HepG2 (cell line): ENCODE measurements at regions not wholly inside any gene's neighbourhood (a gene's known extent, or its start where the extent isn't known, plus 50 kb on each side); places are given as distances from the start of the nearest gene placed in this dataset.
A peak's percentile ranks its signal among the peaks of the same experiment; 100 is the strongest.

Experiments used
- EHMT2 ChIP-seq: fragments of 200-600 bp; sonication (generic); IDR thresholded peaks from 2 replicates; pipeline ENCODE4 v1.7.0; 2017; ENCODE audit warnings: antibody characterized with exemption, low read depth, low read length, borderline replicate concordance
- EP300 ChIP-seq, 3 experiments: sonication (generic) in 1 of 3; formaldehyde crosslinking in 1 of 3; IDR thresholded peaks; 2 replicates each; pipeline versions ENCODE4 v1.5.1 to v1.6.1; 2011 to 2020; ENCODE audit warnings: low read depth in 2 of 3, low read length in 2 of 3, borderline replicate concordance in 1 of 3, improper control_type of control experiment in 1 of 3, mild to moderate bottlenecking in 1 of 3, missing genetic modification reagents in 1 of 3, moderate library complexity in 1 of 3
- GATAD2A ChIP-seq: IDR thresholded peaks from 2 replicates; pipeline ENCODE4 v1.6.1; 2016
- HDAC2 ChIP-seq: sonication (generic); formaldehyde crosslinking; IDR thresholded peaks from 2 replicates; pipeline ENCODE4 v1.4.0; 2020; ENCODE audit warnings: missing genetic modification reagents
- HMG20A ChIP-seq: IDR thresholded peaks from 2 replicates; pipeline ENCODE4 v1.6.1; 2016; ENCODE audit warnings: borderline replicate concordance
- HNF4G ChIP-seq, 2 experiments: sonication (generic) in 1 of 2; formaldehyde crosslinking in 1 of 2; IDR thresholded peaks; 2 replicates each; pipeline versions ENCODE4 v1.4.0 to v1.6.1; 2011 to 2020; ENCODE audit warnings: borderline replicate concordance in 2 of 2, low read depth in 2 of 2, mild to moderate bottlenecking in 2 of 2, low read length in 1 of 2, missing genetic modification reagents in 1 of 2, moderate library complexity in 1 of 2
- NFE2 ChIP-seq: sonication (generic); formaldehyde crosslinking; IDR thresholded peaks from 2 replicates; pipeline ENCODE4 v1.4.0; 2020; ENCODE audit warnings: missing genetic modification reagents
- RXRB ChIP-seq: IDR thresholded peaks from 2 replicates; pipeline ENCODE4 v1.6.1; 2016; ENCODE audit warnings: borderline replicate concordance, missing genetic modification reagents, missing compliant biosample characterization
- SIX1 ChIP-seq: sonication (generic); formaldehyde crosslinking; IDR thresholded peaks from 2 replicates; pipeline ENCODE4 v1.4.0; 2020; ENCODE audit warnings: missing genetic modification reagents, borderline replicate concordance
- SUZ12 ChIP-seq: fragments of 150-350 bp; IDR thresholded peaks from 2 replicates; pipeline ENCODE4 v1.6.1; 2014; ENCODE audit warnings: low read depth, low read length
- TGIF2 ChIP-seq: IDR thresholded peaks from 2 replicates; pipeline ENCODE4 v1.6.1; 2016; ENCODE audit warnings: control low read depth, missing compliant biosample characterization
- ZBTB7B ChIP-seq: sonication (generic); formaldehyde crosslinking; IDR thresholded peaks from 2 replicates; pipeline ENCODE4 v1.4.0; 2020; ENCODE audit warnings: missing genetic modification reagents
- ZNF263 ChIP-seq: sonication (generic); formaldehyde crosslinking; IDR thresholded peaks from 2 replicates; pipeline ENCODE4 v1.4.0; 2020; ENCODE audit warnings: missing genetic modification reagents
- ZNF3 ChIP-seq: IDR thresholded peaks from 2 replicates; pipeline ENCODE4 v1.7.0; 2017; ENCODE audit warnings: inconsistent platforms
- TF ChIP-seq, protein P1 (sequence below): sonication (generic); formaldehyde crosslinking; IDR thresholded peaks from 2 replicates; pipeline ENCODE4 v1.8.1; 2022; ENCODE audit warnings: mild to moderate bottlenecking, missing genetic modification reagents
- TF ChIP-seq, protein P2 (sequence below): sonication (generic); formaldehyde crosslinking; IDR thresholded peaks from 2 replicates; pipeline ENCODE4 v1.9.0; 2022; ENCODE audit warnings: low read depth, missing genetic modification reagents
- TF ChIP-seq, protein P3 (sequence below): sonication (generic); formaldehyde crosslinking; IDR thresholded peaks from 2 replicates; pipeline ENCODE4 v1.4.0; 2020; ENCODE audit warnings: low read depth, mild to moderate bottlenecking, missing genetic modification reagents
- TF ChIP-seq, protein P4 (sequence below): IDR thresholded peaks from 2 replicates; pipeline ENCODE4 v1.6.1; 2018; ENCODE audit warnings: missing genetic modification reagents, mild to moderate bottlenecking, missing compliant biosample characterization
- TF ChIP-seq, protein P5 (sequence below): sonication (generic); formaldehyde crosslinking; IDR thresholded peaks from 2 replicates; pipeline ENCODE4 v1.4.0; 2020; ENCODE audit warnings: missing genetic modification reagents
- TF ChIP-seq, protein P6 (sequence below): sonication (generic); formaldehyde crosslinking; IDR thresholded peaks from 2 replicates; pipeline ENCODE4 v1.8.0; 2023; ENCODE audit warnings: mild to moderate bottlenecking, missing genetic modification reagents

DNA sequence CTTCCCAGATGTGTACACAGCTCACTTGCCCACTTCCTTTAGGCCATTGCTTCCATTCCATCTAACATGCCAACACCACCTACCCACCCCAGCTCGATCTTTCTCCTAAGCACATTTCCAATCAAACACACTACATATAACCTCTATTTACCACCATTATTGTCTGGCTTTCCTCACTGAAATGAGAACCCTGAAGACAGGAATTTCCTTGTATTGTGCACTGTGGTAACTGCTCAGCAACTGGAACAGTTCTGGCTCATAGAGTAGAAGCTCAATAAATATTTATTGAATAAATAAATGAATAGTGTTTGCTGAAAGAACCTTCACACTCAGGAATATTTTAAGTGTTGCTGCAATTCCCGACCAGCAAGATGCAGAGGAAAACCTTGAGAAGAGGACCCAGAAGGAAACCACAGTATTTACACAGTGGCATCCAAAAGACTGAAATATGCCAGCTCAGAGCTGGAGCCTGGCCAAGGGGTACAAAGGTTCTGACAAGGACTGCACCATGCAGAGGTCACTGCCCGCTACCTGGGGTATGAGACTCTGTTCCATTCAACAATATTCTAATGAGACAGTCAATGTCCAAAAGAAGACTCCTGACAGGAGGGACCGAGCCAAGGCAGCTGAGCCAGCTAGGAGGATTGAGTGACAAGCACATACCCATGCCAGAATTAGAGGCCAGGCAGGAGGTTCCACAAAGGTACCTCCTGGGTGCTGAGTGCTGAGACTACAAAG, 168.8 kb downstream of the NUP210 start (continued):
- TF ChIP-seq, protein P1, sequence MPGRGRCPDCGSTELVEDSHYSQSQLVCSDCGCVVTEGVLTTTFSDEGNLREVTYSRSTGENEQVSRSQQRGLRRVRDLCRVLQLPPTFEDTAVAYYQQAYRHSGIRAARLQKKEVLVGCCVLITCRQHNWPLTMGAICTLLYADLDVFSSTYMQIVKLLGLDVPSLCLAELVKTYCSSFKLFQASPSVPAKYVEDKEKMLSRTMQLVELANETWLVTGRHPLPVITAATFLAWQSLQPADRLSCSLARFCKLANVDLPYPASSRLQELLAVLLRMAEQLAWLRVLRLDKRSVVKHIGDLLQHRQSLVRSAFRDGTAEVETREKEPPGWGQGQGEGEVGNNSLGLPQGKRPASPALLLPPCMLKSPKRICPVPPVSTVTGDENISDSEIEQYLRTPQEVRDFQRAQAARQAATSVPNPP (CRISPR knock-in tag): no peak
- TF ChIP-seq, protein P2, sequence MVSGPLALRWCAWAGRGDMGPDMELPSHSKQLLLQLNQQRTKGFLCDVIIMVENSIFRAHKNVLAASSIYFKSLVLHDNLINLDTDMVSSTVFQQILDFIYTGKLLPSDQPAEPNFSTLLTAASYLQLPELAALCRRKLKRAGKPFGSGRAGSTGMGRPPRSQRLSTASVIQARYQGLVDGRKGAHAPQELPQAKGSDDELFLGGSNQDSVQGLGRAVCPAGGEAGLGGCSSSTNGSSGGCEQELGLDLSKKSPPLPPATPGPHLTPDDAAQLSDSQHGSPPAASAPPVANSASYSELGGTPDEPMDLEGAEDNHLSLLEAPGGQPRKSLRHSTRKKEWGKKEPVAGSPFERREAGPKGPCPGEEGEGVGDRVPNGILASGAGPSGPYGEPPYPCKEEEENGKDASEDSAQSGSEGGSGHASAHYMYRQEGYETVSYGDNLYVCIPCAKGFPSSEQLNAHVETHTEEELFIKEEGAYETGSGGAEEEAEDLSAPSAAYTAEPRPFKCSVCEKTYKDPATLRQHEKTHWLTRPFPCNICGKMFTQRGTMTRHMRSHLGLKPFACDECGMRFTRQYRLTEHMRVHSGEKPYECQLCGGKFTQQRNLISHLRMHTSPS: peak; percentile 91
- TF ChIP-seq HNF4G (IDR thresholded peaks at IDR 0.05; ENCODE audit: borderline replicate concordance, low read depth, low read length): peak; percentile 69; the same call in 1 of the 2 replicates
- no peak for TF ChIP-seq HNF4G (CRISPR knock-in tag; IDR thresholded peaks at IDR 0.05; ENCODE audit: borderline replicate concordance, low read depth)
- peak; percentile 95 for TF ChIP-seq EHMT2
- 0 out of 2 replicates have a peak, but pooled peaks have one; percentile 12 for TF ChIP-seq ZBTB7B (CRISPR knock-in tag)
- TF ChIP-seq TGIF2 (CRISPR knock-in tag): no peak
- TF ChIP-seq ZNF3: no peak
- TF ChIP-seq HDAC2: peak; percentile 50; the same call in 1 of the 2 replicates
- TF ChIP-seq, protein P3, sequence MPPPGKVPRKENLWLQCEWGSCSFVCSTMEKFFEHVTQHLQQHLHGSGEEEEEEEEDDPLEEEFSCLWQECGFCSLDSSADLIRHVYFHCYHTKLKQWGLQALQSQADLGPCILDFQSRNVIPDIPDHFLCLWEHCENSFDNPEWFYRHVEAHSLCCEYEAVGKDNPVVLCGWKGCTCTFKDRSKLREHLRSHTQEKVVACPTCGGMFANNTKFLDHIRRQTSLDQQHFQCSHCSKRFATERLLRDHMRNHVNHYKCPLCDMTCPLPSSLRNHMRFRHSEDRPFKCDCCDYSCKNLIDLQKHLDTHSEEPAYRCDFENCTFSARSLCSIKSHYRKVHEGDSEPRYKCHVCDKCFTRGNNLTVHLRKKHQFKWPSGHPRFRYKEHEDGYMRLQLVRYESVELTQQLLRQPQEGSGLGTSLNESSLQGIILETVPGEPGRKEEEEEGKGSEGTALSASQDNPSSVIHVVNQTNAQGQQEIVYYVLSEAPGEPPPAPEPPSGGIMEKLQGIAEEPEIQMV (CRISPR knock-in tag): peak; percentile 99
- peak; percentile 29; the same call in 1 of the 2 replicates for TF ChIP-seq HMG20A (CRISPR knock-in tag)
- TF ChIP-seq SUZ12: no peak
- TF ChIP-seq, protein P4, sequence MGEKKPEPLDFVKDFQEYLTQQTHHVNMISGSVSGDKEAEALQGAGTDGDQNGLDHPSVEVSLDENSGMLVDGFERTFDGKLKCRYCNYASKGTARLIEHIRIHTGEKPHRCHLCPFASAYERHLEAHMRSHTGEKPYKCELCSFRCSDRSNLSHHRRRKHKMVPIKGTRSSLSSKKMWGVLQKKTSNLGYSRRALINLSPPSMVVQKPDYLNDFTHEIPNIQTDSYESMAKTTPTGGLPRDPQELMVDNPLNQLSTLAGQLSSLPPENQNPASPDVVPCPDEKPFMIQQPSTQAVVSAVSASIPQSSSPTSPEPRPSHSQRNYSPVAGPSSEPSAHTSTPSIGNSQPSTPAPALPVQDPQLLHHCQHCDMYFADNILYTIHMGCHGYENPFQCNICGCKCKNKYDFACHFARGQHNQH (CRISPR knock-in tag): 0 out of 2 replicates have a peak, but pooled peaks have one; percentile 28
- TF ChIP-seq GATAD2A (CRISPR knock-in tag): peak; percentile 75
- peak; percentile 72; the same call in 1 of the 2 replicates for TF ChIP-seq RXRB (CRISPR knock-in tag)
- peak in 1 of 2 experiments; percentile 65; a peak in 2 of 4 replicates for TF ChIP-seq EP300 (IDR thresholded peaks at IDR 0.05; ENCODE audit: low read depth in 2 of 2, low read length in 2 of 2)
- TF ChIP-seq EP300 (CRISPR knock-in tag; IDR thresholded peaks at IDR 0.05; ENCODE audit: borderline replicate concordance): no peak
- TF ChIP-seq, protein P5, sequence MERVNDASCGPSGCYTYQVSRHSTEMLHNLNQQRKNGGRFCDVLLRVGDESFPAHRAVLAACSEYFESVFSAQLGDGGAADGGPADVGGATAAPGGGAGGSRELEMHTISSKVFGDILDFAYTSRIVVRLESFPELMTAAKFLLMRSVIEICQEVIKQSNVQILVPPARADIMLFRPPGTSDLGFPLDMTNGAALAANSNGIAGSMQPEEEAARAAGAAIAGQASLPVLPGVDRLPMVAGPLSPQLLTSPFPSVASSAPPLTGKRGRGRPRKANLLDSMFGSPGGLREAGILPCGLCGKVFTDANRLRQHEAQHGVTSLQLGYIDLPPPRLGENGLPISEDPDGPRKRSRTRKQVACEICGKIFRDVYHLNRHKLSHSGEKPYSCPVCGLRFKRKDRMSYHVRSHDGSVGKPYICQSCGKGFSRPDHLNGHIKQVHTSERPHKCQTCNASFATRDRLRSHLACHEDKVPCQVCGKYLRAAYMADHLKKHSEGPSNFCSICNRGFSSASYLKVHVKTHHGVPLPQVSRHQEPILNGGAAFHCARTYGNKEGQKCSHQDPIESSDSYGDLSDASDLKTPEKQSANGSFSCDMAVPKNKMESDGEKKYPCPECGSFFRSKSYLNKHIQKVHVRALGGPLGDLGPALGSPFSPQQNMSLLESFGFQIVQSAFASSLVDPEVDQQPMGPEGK (CRISPR knock-in tag): 0 out of 2 replicates have a peak, but pooled peaks have one; percentile 9
- TF ChIP-seq, protein P6, sequence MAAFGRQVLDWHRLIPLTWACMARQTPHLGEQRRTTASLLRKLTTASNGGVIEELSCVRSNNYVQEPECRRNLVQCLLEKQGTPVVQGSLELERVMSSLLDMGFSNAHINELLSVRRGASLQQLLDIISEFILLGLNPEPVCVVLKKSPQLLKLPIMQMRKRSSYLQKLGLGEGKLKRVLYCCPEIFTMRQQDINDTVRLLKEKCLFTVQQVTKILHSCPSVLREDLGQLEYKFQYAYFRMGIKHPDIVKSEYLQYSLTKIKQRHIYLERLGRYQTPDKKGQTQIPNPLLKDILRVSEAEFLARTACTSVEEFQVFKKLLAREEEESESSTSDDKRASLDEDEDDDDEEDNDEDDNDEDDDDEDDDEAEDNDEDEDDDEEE (CRISPR knock-in tag): no peak
- TF ChIP-seq NFE2: no peak
- TF ChIP-seq SIX1 (CRISPR knock-in tag): no peak
- 0 out of 2 replicates have a peak, but pooled peaks have one; percentile 29 for TF ChIP-seq ZNF263 (CRISPR knock-in tag)
